Neural crest cell (in vitro differentiated cells): ENCODE measurements at regions not wholly inside any gene's neighbourhood (a gene's known extent, or its start where the extent isn't known, plus 50 kb on each side); places are given as distances from the start of the nearest gene placed in this dataset.

Experiments
- DNase-seq: peaks from one replicate; pipeline ENCODE4 v3.0.0; 2021; ENCODE audit warnings: low read depth, mixed read lengths, low spot score
- H3K27ac Mint-ChIP-seq: one replicate; pipeline ENCODE4 v1.8.0; 2021; ENCODE audit warnings: mild to moderate bottlenecking, mixed read lengths; ENCODE audit not compliant: unreplicated experiment
- H3K27me3 Mint-ChIP-seq: 2 replicates; pipeline ENCODE4 v1.8.0; 2021; ENCODE audit warnings: low read depth, mild to moderate bottlenecking, mixed read lengths
- H3K36me3 Mint-ChIP-seq: 2 replicates; pipeline ENCODE4 v1.8.0; 2021; ENCODE audit warnings: low read depth, mild to moderate bottlenecking, mixed read lengths
- H3K4me1 Mint-ChIP-seq: 2 replicates; pipeline ENCODE4 v1.8.0; 2021; ENCODE audit warnings: mixed read lengths
- H3K4me3 Mint-ChIP-seq: one replicate; pipeline ENCODE4 v1.8.0; 2021; ENCODE audit warnings: mild to moderate bottlenecking, mixed read lengths
- H3K9me3 Mint-ChIP-seq: 2 replicates; pipeline ENCODE4 v1.8.0; 2021; ENCODE audit warnings: mixed read lengths
- CTCF ChIP-seq: fragments of 200-600 bp; sonication (generic); conservative IDR thresholded peaks from 2 replicates; pipeline ENCODE4 v1.5.0; 2021; ENCODE audit warnings: antibody characterized with exemption, mild to moderate bottlenecking

- H3K4me3 Mint-ChIP-seq = no peak overlapping the region
- H3K27me3 Mint-ChIP-seq = peaks cover 2% of the 10 kb centered on the region
- peaks cover 14% of the 10 kb centered on the region for H3K4me1 Mint-ChIP-seq
- H3K36me3 Mint-ChIP-seq = no peaks in the 10 kb centered on the region
- peak overlapping the region; percentile 2 for H3K27ac Mint-ChIP-seq
- DNase-seq = no peak
- TF ChIP-seq CTCF = no peak
- H3K9me3 Mint-ChIP-seq = peaks cover 2% of the 10 kb centered on the region
Measured at GRCh38 chr2:234415706-234416105, 81.2 kb downstream of the ARL4C start.

GRCh38 chr2:234414596-234414995 is 82.3 kb downstream of the ARL4C start:
- Mint-ChIP-seq H3K4me1 (peaks cover 15% of the 10 kb centered on the region), H3K27me3 (peaks cover 2% of the 10 kb centered on the region), H3K4me3 (no peak overlapping the region), H3K9me3 (peaks cover 2% of the 10 kb centered on the region), H3K36me3 (no peaks in the 10 kb centered on the region), H3K27ac (no peak overlapping the region)
- DNase-seq = no peak
- no peak for TF ChIP-seq CTCF

GRCh38 chr2:234412726-234413125 is 84.2 kb downstream of the ARL4C start:
- Mint-ChIP-seq H3K36me3 (no peaks in the 10 kb centered on the region), H3K9me3 (peaks cover 2% of the 10 kb centered on the region), H3K4me3 (no peak overlapping the region), H3K27ac (no peak overlapping the region), H3K4me1 (peaks cover 13% of the 10 kb centered on the region), H3K27me3 (peaks cover 2% of the 10 kb centered on the region)
- TF ChIP-seq CTCF = no peak
- DNase-seq = no peak

GRCh38 chr2:234411793-234412192 is 85.1 kb downstream of the ARL4C start:
- H3K27ac Mint-ChIP-seq = no peak overlapping the region
- peaks cover 2% of the 10 kb centered on the region for H3K9me3 Mint-ChIP-seq
- no peak for TF ChIP-seq CTCF
- H3K4me1 Mint-ChIP-seq = peaks cover 13% of the 10 kb centered on the region
- H3K36me3 Mint-ChIP-seq = no peaks in the 10 kb centered on the region
- DNase-seq = no peak
- H3K27me3 Mint-ChIP-seq = peaks cover 2% of the 10 kb centered on the region
- no peak overlapping the region for H3K4me3 Mint-ChIP-seq

GRCh38 chr2:234410526-234410925 is 86.4 kb downstream of the ARL4C start:
- no peaks in the 10 kb centered on the region for H3K36me3 Mint-ChIP-seq
- H3K9me3 Mint-ChIP-seq = peaks cover 1% of the 10 kb centered on the region
- H3K4me3 Mint-ChIP-seq = no peak overlapping the region
- peaks cover 1% of the 10 kb centered on the region for H3K27me3 Mint-ChIP-seq
- H3K27ac Mint-ChIP-seq = no peak overlapping the region
- peaks cover 13% of the 10 kb centered on the region for H3K4me1 Mint-ChIP-seq
- TF ChIP-seq CTCF = no peak
- no peak for DNase-seq

- no peaks in the 10 kb centered on the region for H3K9me3 Mint-ChIP-seq
- H3K27me3 Mint-ChIP-seq = no peaks in the 10 kb centered on the region
- DNase-seq = no peak
- TF ChIP-seq CTCF = no peak
- no peak overlapping the region for H3K27ac Mint-ChIP-seq
- peaks cover 13% of the 10 kb centered on the region for H3K4me1 Mint-ChIP-seq
- H3K36me3 Mint-ChIP-seq = no peaks in the 10 kb centered on the region
- H3K4me3 Mint-ChIP-seq = no peak overlapping the region
Measured at GRCh38 chr2:234409590-234409989, 87.3 kb downstream of the ARL4C start.
